HEK293 (cell line): ENCODE measurements at regions not wholly inside any gene's neighbourhood (a gene's known extent, or its start where the extent isn't known, plus 50 kb on each side); places are given as distances from the start of the nearest gene placed in this dataset.

Source experiments
- CTCF ChIA-PET: fragments of 350-600 bp; formaldehyde crosslinking; extraction: SDS; loops from one replicate; lab custom pipeline; 2021; ENCODE audit warnings: antibody characterized with exemption; lab: Yijun Ruan, JAX
- POLR2A ChIA-PET: fragments of 300-600 bp; formaldehyde crosslinking; extraction: SDS; loops from one replicate; lab custom pipeline; 2020; ENCODE audit warnings: antibody characterized with exemption, inconsistent platforms; lab: Yijun Ruan, JAX
- H3K27ac ChIP-seq: fragments of 200-500 bp; sonication (Bioruptor generic); 2 replicates; pipeline ENCODE4 v1.5.1; 2014; ENCODE audit warnings: low read depth, low read length, control low read depth, inconsistent platforms; ENCODE audit errors: extremely low read depth
- H3K36me3 ChIP-seq, 2 experiments: fragments of 200-500 bp in 1 of 2; sonication (Bioruptor generic) in 1 of 2; 1 replicate in 1 of 2; 2 replicates in 1 of 2; pipeline ENCODE4 v1.5.1; 2014 to 2017; ENCODE audit warnings: inconsistent platforms in 2 of 2, low read length in 2 of 2; ENCODE audit not compliant: control insufficient read depth in 2 of 2, insufficient read depth in 1 of 2
- H3K4me1 ChIP-seq: fragments of 200-500 bp; sonication (Bioruptor generic); 2 replicates; pipeline ENCODE4 v1.5.1; 2014; ENCODE audit warnings: mild to moderate bottlenecking, low read length, inconsistent platforms; ENCODE audit not compliant: control insufficient read depth, insufficient read depth
- H3K4me3 ChIP-seq: 2 replicates; pipeline ENCODE4 v1.5.1; 2011; ENCODE audit warnings: low read depth, mild to moderate bottlenecking, control low read depth, low read length, moderate library complexity
- H3K9me3 ChIP-seq: fragments of 200-500 bp; sonication (Bioruptor generic); 2 replicates; pipeline ENCODE4 v1.5.1; 2014; ENCODE audit warnings: low read depth, low read length, inconsistent platforms; ENCODE audit not compliant: control insufficient read depth, insufficient read depth
- KLF9 ChIP-seq: fragments of 450-650 bp; formaldehyde crosslinking; IDR thresholded peaks from 2 replicates; pipeline ENCODE4 v1.5.1; 2016; ENCODE audit warnings: missing biosample characterization, missing genetic modification characterization, low read depth
- YY1 ChIP-seq: fragments of 450-650 bp; formaldehyde crosslinking; IDR thresholded peaks from 2 replicates; pipeline ENCODE4 v1.5.1; 2018; ENCODE audit warnings: missing biosample characterization, missing genetic modification characterization
- ZBTB17 ChIP-seq: fragments of 450-650 bp; formaldehyde crosslinking; IDR thresholded peaks from 2 replicates; pipeline ENCODE4 v1.5.1; 2016; ENCODE audit warnings: missing biosample characterization, missing genetic modification characterization
- ZIC2 ChIP-seq: fragments of 450-650 bp; formaldehyde crosslinking; IDR thresholded peaks from 2 replicates; pipeline ENCODE4 v1.5.1; 2016; ENCODE audit warnings: missing biosample characterization, missing genetic modification characterization
- ZNF132 ChIP-seq: fragments of 450-650 bp; formaldehyde crosslinking; IDR thresholded peaks from 2 replicates; pipeline ENCODE4 v1.5.1; 2017; ENCODE audit warnings: missing biosample characterization, missing genetic modification characterization, borderline replicate concordance
- ZNF140 ChIP-seq: fragments of 450-650 bp; formaldehyde crosslinking; IDR thresholded peaks from 2 replicates; pipeline ENCODE4 v1.5.1; 2016; ENCODE audit warnings: missing biosample characterization, missing genetic modification characterization
- ZNF174 ChIP-seq: fragments of 450-650 bp; formaldehyde crosslinking; IDR thresholded peaks from 2 replicates; pipeline ENCODE4 v1.5.0; 2017; ENCODE audit warnings: missing biosample characterization, mild to moderate bottlenecking, missing genetic modification characterization
- ZNF214 ChIP-seq: fragments of 450-650 bp; formaldehyde crosslinking; IDR thresholded peaks from 2 replicates; pipeline ENCODE4 v1.5.1; 2017; ENCODE audit warnings: missing biosample characterization, mild to moderate bottlenecking, missing genetic modification characterization, borderline replicate concordance
- ZNF248 ChIP-seq: fragments of 450-650 bp; formaldehyde crosslinking; IDR thresholded peaks from 2 replicates; pipeline ENCODE4 v1.5.1; 2017; ENCODE audit warnings: missing biosample characterization, missing genetic modification characterization
- ZNF394 ChIP-seq: fragments of 450-650 bp; formaldehyde crosslinking; IDR thresholded peaks from 2 replicates; pipeline ENCODE4 v1.5.1; 2016; ENCODE audit warnings: missing biosample characterization, missing genetic modification characterization, mild to moderate bottlenecking, moderate library complexity, borderline replicate concordance
- ZNF416 ChIP-seq: fragments of 450-650 bp; formaldehyde crosslinking; IDR thresholded peaks from 2 replicates; pipeline ENCODE4 v1.5.1; 2016; ENCODE audit warnings: missing biosample characterization, missing genetic modification characterization
- ZNF501 ChIP-seq: fragments of 450-650 bp; formaldehyde crosslinking; IDR thresholded peaks from 2 replicates; pipeline ENCODE4 v1.5.1; 2016; ENCODE audit warnings: missing biosample characterization, missing genetic modification characterization
- ZNF544 ChIP-seq: fragments of 450-650 bp; formaldehyde crosslinking; IDR thresholded peaks from 2 replicates; pipeline ENCODE4 v1.5.0; 2017; ENCODE audit warnings: missing biosample characterization, missing genetic modification characterization
- ZNF548 ChIP-seq: fragments of 450-650 bp; formaldehyde crosslinking; IDR thresholded peaks from 2 replicates; pipeline ENCODE4 v1.5.1; 2016; ENCODE audit warnings: missing biosample characterization, missing genetic modification characterization
- ZNF600 ChIP-seq: fragments of 450-650 bp; formaldehyde crosslinking; IDR thresholded peaks from 2 replicates; pipeline ENCODE4 v1.5.1; 2016; ENCODE audit warnings: missing biosample characterization, missing genetic modification characterization
- ZNF621 ChIP-seq: fragments of 450-650 bp; formaldehyde crosslinking; IDR thresholded peaks from 2 replicates; pipeline ENCODE4 v1.5.1; 2017; ENCODE audit warnings: missing biosample characterization, missing genetic modification characterization
- ZNF623 ChIP-seq: fragments of 450-650 bp; formaldehyde crosslinking; IDR thresholded peaks from 2 replicates; pipeline ENCODE4 v1.5.1; 2016; ENCODE audit warnings: missing biosample characterization, missing genetic modification characterization
- ZNF660 ChIP-seq: fragments of 450-650 bp; IDR thresholded peaks from 2 replicates; pipeline ENCODE4 v1.5.1; 2018; ENCODE audit warnings: missing biosample characterization, mild to moderate bottlenecking, missing genetic modification characterization
- ZNF707 ChIP-seq: fragments of 450-650 bp; formaldehyde crosslinking; IDR thresholded peaks from 2 replicates; pipeline ENCODE4 v1.5.1; 2016; ENCODE audit warnings: missing biosample characterization, missing genetic modification characterization
- ZNF777 ChIP-seq: fragments of 450-650 bp; formaldehyde crosslinking; IDR thresholded peaks from 2 replicates; pipeline ENCODE4 v1.5.1; 2017; ENCODE audit warnings: missing biosample characterization, missing genetic modification characterization, borderline replicate concordance
- ZNF792 ChIP-seq: fragments of 450-650 bp; formaldehyde crosslinking; IDR thresholded peaks from 2 replicates; pipeline ENCODE4 v1.5.1; 2016; ENCODE audit warnings: missing biosample characterization, missing genetic modification characterization
- TF ChIP-seq, protein P1 (sequence below): fragments of 450-650 bp; formaldehyde crosslinking; IDR thresholded peaks from 2 replicates; pipeline ENCODE4 v1.5.1; 2016; ENCODE audit warnings: missing biosample characterization, missing genetic modification characterization
- TF ChIP-seq, protein P2 (sequence below): fragments of 450-650 bp; formaldehyde crosslinking; IDR thresholded peaks from 2 replicates; pipeline ENCODE4 v1.5.1; 2016; ENCODE audit warnings: missing biosample characterization, missing genetic modification characterization
- TF ChIP-seq, protein P3 (sequence below): fragments of 450-650 bp; formaldehyde crosslinking; IDR thresholded peaks from 2 replicates; pipeline ENCODE4 v1.5.1; 2016; ENCODE audit warnings: missing biosample characterization, missing genetic modification characterization
- TF ChIP-seq, protein P4 (sequence below): sonication (generic); formaldehyde crosslinking; IDR thresholded peaks from 2 replicates; pipeline ENCODE4 v1.8.1; 2022; ENCODE audit warnings: mild to moderate bottlenecking, moderate library complexity, missing genetic modification reagents

DNA sequence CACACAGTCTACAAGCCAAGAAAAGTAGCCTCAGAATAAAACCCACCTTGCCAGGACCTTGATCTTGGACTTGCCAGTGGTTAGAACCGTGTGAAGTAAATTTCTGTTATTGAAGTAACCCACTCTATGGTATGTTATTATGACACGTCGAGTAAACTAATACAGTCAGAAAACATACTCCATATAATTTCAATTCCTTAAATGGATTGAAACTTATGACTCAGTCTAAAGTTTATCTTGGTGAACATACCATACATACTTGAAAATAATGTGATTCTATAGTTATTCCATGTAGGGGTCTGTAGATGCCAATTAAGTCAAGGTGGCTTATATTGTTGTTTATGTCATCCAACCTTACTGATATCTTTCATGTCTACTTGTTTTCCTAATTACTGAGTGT is 950.7 kb downstream of the TLE4 start:
- Histone ChIP-seq H3K9me3 (no peaks in the 10 kb centered on the region), H3K27ac (no peak overlapping the region), H3K4me3 (no peak overlapping the region), H3K4me1 (no peaks in the 10 kb centered on the region), H3K36me3 (no peaks in the 10 kb centered on the region)
- no peak for TF ChIP-seq ZNF792 (tag by site-specific recombination)
- TF ChIP-seq ZNF660 (tag by site-specific recombination), result no peak
- no peak for TF ChIP-seq YY1
- TF ChIP-seq ZNF777 (tag by site-specific recombination), result no peak
- TF ChIP-seq ZNF140 (tag by site-specific recombination), result no peak
- TF ChIP-seq ZNF174, result no peak
- TF ChIP-seq ZNF132 (tag by site-specific recombination), result no peak
- TF ChIP-seq KLF9 (tag by site-specific recombination), result no peak
- ChIA-PET CTCF (no interaction called here), POLR2A (no interaction called here)

DNA sequence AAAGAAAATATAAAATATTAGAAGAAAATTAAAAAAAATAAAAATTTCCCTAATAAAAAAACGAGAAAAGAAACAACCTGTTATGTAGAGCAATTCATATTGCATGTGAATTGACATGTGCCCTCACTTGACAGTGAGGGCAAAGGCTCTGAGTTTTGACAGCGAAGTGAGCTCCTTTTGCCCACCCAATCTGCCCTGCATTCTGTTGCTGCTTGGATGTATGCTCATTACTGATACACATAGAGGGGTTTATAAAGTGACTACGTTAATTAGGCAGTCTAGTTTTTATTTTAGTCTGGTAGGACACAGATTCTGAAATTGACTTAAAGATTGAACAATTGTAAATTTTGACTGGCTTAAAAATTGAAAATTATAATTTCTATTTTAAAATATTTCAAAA is 949.4 kb downstream of the TLE4 start:
- CTCF ChIA-PET, result no interaction called here
- POLR2A ChIA-PET, result no interaction called here
- Histone ChIP-seq H3K36me3 (no peaks in the 10 kb centered on the region), H3K9me3 (no peaks in the 10 kb centered on the region), H3K4me1 (no peaks in the 10 kb centered on the region), H3K4me3 (no peak overlapping the region), H3K27ac (no peak overlapping the region)
- no peak for TF ChIP-seq ZNF501 (tag by site-specific recombination)
- TF ChIP-seq ZNF707 (tag by site-specific recombination), result no peak
- TF ChIP-seq ZNF792 (tag by site-specific recombination), result no peak
- TF ChIP-seq ZNF416 (tag by site-specific recombination), result no peak
- no peak for TF ChIP-seq ZNF548
- no peak for TF ChIP-seq ZNF544 (tag by site-specific recombination)
- no peak for TF ChIP-seq ZNF777 (tag by site-specific recombination)
- no peak for TF ChIP-seq ZNF248
- no peak for TF ChIP-seq ZNF394
- no peak for TF ChIP-seq ZBTB17
- TF ChIP-seq ZNF600 (tag by site-specific recombination), result no peak

DNA sequence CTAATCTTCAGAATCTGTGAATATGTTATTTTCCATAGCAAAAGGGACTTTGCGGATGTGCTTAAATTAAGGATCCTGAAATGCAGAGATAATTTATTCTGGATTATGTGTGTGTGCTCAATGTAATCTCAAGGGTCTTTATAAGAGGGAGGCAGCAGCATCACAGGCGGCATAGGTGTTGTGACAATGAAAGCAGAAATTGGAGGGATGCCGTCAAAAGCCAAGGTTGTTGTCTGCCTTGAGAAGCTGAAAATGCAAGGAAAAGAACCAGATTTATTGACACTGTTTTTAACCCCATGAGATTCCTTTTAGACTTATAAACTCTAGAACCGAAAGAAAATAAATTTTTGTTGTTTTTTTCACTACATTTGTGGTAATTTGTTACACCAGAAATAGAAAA is 948.5 kb downstream of the TLE4 start:
- POLR2A ChIA-PET, result no interaction called here
- CTCF ChIA-PET, result interaction anchor here (0.6 kb wide), 1 partner anchor 648 kb away, joined by 3 read pairs; no protein-coding TSS in a partner anchor
- no peaks in the 10 kb centered on the region for H3K9me3 ChIP-seq
- TF ChIP-seq, protein P1, sequence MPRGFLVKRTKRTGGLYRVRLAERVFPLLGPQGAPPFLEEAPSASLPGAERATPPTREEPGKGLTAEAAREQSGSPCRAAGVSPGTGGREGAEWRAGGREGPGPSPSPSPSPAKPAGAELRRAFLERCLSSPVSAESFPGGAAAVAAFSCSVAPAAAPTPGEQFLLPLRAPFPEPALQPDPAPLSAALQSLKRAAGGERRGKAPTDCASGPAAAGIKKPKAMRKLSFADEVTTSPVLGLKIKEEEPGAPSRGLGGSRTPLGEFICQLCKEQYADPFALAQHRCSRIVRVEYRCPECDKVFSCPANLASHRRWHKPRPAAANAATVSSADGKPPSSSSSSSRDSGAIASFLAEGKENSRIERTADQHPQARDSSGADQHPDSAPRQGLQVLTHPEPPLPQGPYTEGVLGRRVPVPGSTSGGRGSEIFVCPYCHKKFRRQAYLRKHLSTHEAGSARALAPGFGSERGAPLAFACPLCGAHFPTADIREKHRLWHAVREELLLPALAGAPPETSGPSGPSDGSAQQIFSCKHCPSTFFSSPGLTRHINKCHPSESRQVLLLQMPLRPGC (tag by site-specific recombination), result no peak
- TF ChIP-seq ZNF623 (tag by site-specific recombination), result no peak
- TF ChIP-seq ZNF214, result no peak
- no peak for TF ChIP-seq ZNF621 (tag by site-specific recombination)
- TF ChIP-seq ZIC2 (tag by site-specific recombination), result no peak
- TF ChIP-seq, protein P2, sequence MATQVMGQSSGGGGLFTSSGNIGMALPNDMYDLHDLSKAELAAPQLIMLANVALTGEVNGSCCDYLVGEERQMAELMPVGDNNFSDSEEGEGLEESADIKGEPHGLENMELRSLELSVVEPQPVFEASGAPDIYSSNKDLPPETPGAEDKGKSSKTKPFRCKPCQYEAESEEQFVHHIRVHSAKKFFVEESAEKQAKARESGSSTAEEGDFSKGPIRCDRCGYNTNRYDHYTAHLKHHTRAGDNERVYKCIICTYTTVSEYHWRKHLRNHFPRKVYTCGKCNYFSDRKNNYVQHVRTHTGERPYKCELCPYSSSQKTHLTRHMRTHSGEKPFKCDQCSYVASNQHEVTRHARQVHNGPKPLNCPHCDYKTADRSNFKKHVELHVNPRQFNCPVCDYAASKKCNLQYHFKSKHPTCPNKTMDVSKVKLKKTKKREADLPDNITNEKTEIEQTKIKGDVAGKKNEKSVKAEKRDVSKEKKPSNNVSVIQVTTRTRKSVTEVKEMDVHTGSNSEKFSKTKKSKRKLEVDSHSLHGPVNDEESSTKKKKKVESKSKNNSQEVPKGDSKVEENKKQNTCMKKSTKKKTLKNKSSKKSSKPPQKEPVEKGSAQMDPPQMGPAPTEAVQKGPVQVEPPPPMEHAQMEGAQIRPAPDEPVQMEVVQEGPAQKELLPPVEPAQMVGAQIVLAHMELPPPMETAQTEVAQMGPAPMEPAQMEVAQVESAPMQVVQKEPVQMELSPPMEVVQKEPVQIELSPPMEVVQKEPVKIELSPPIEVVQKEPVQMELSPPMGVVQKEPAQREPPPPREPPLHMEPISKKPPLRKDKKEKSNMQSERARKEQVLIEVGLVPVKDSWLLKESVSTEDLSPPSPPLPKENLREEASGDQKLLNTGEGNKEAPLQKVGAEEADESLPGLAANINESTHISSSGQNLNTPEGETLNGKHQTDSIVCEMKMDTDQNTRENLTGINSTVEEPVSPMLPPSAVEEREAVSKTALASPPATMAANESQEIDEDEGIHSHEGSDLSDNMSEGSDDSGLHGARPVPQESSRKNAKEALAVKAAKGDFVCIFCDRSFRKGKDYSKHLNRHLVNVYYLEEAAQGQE (tag by site-specific recombination), result no peak
- TF ChIP-seq, protein P3, sequence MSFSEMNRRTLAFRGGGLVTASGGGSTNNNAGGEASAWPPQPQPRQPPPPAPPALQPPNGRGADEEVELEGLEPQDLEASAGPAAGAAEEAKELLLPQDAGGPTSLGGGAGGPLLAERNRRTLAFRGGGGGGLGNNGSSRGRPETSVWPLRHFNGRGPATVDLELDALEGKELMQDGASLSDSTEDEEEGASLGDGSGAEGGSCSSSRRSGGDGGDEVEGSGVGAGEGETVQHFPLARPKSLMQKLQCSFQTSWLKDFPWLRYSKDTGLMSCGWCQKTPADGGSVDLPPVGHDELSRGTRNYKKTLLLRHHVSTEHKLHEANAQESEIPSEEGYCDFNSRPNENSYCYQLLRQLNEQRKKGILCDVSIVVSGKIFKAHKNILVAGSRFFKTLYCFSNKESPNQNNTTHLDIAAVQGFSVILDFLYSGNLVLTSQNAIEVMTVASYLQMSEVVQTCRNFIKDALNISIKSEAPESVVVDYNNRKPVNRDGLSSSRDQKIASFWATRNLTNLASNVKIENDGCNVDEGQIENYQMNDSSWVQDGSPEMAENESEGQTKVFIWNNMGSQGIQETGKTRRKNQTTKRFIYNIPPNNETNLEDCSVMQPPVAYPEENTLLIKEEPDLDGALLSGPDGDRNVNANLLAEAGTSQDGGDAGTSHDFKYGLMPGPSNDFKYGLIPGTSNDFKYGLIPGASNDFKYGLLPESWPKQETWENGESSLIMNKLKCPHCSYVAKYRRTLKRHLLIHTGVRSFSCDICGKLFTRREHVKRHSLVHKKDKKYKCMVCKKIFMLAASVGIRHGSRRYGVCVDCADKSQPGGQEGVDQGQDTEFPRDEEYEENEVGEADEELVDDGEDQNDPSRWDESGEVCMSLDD (tag by site-specific recombination), result no peak
- TF ChIP-seq, protein P4, sequence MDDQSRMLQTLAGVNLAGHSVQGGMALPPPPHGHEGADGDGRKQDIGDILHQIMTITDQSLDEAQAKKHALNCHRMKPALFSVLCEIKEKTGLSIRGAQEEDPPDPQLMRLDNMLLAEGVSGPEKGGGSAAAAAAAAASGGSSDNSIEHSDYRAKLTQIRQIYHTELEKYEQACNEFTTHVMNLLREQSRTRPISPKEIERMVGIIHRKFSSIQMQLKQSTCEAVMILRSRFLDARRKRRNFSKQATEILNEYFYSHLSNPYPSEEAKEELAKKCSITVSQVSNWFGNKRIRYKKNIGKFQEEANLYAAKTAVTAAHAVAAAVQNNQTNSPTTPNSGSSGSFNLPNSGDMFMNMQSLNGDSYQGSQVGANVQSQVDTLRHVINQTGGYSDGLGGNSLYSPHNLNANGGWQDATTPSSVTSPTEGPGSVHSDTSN (CRISPR knock-in tag), result no peak
- TF ChIP-seq, all 188 proteins: peak for 0
- Histone ChIP-seq H3K4me1 (no peaks in the 10 kb centered on the region), H3K36me3 (no peaks in the 10 kb centered on the region), H3K4me3 (no peak overlapping the region), H3K27ac (no peak overlapping the region)
